GM19467 (cell line): ENCODE measurements at regions not wholly inside any gene's neighbourhood (a gene's known extent, or its start where the extent isn't known, plus 50 kb on each side); places are given as distances from the start of the nearest gene placed in this dataset.
"Not testable (repeated sequence)": the region's sequence is repeated elsewhere in the genome, so short reads cannot be mapped to it uniquely, and the experiment has no call there.

Source experiments
- ATAC-seq: cut with Tn5 transposase; IDR thresholded peaks from one replicate; pipeline ENCODE4 v1.9.1; 2021; ENCODE audit warnings: mild to moderate bottlenecking, moderate library complexity; ENCODE audit not compliant: unreplicated experiment

GRCh38 chr14:105747503-105748203 is 221.3 kb downstream of the TMEM121 start:
- not testable (repeated sequence) for ATAC-seq

GRCh38 chr14:105748204-105748578 is 221.8 kb downstream of the TMEM121 start:
- no peak for ATAC-seq

- not testable (repeated sequence) for ATAC-seq
Observed at GRCh38 chr14:105748710-105749109, 222.3 kb downstream of the TMEM121 start.

GRCh38 chr14:105749870-105750541 is 223.6 kb downstream of the TMEM121 start:
- not testable (repeated sequence) for ATAC-seq

GRCh38 chr14:105751291-105751751 is 224.9 kb downstream of the TMEM121 start:
- not testable (repeated sequence) for ATAC-seq

- ATAC-seq = not testable (repeated sequence)
Observed at GRCh38 chr14:105752420-105752819, 226.0 kb downstream of the TMEM121 start.

- no peak for ATAC-seq
Observed at GRCh38 chr14:105760691-105761344, 234.4 kb downstream of the TMEM121 start.

GRCh38 chr14:105761345-105761740 is 235.0 kb downstream of the TMEM121 start:
- not testable (repeated sequence) for ATAC-seq

- ATAC-seq = no peak
Observed at GRCh38 chr14:105761842-105762241, 235.5 kb downstream of the TMEM121 start.

- not testable (repeated sequence) for ATAC-seq
Observed at GRCh38 chr14:105762262-105762661, 235.9 kb downstream of the TMEM121 start.

GRCh38 chr14:105764254-105764901 is 238.0 kb downstream of the TMEM121 start:
- not testable (repeated sequence) for ATAC-seq

- not testable (repeated sequence) for ATAC-seq
Observed at GRCh38 chr14:105765072-105765825, 238.9 kb downstream of the TMEM121 start.

GRCh38 chr14:105765893-105766614 is 239.7 kb downstream of the TMEM121 start:
- no peak for ATAC-seq

GRCh38 chr14:105767315-105767714 is 240.9 kb downstream of the TMEM121 start:
- ATAC-seq = no peak

GRCh38 chr14:105768039-105768438 is 241.7 kb downstream of the TMEM121 start:
- not testable (repeated sequence) for ATAC-seq

- ATAC-seq = not testable (repeated sequence)
Observed at GRCh38 chr14:105769061-105769730, 242.8 kb downstream of the TMEM121 start.

- ATAC-seq = not testable (repeated sequence)
Observed at GRCh38 chr14:105770619-105771216, 244.3 kb downstream of the TMEM121 start.

GRCh38 chr14:105771261-105772226 is 245.2 kb downstream of the TMEM121 start:
- not testable (repeated sequence) for ATAC-seq
